OCI-LY3 (cell line): ENCODE measurements at regions not wholly inside any gene's neighbourhood (a gene's known extent, or its start where the extent isn't known, plus 50 kb on each side); places are given as distances from the start of the nearest gene placed in this dataset.

Experiments
- H2AFZ ChIP-seq: fragments of 200-600, 300-600 bp; shearing (Covaris generic); 2 replicates; pipeline ENCODE4 v1.6.0; 2014; ENCODE audit warnings: antibody characterized with exemption, low read depth, low read length
- H3K27ac ChIP-seq: fragments of 200-600, 300-600 bp; sonication (generic); 2 replicates; pipeline ENCODE4 v1.5.1; 2014; ENCODE audit warnings: mild to moderate bottlenecking, low read length, moderate library complexity, mixed read lengths
- H3K27me3 ChIP-seq: fragments of 200-600, 300-600 bp; sonication (generic); 2 replicates; pipeline ENCODE4 v1.6.1; 2014; ENCODE audit warnings: low read depth, low read length, mixed read lengths
- H3K36me3 ChIP-seq: fragments of 200-600, 300-600 bp; sonication (generic); replicated peaks from 2 replicates; pipeline ENCODE3; 2014; ENCODE audit warnings: low read depth, low read length, mixed read lengths
- H3K4me1 ChIP-seq: fragments of 300-600, 200-600 bp; sonication (generic); 2 replicates; pipeline ENCODE4 v1.6.1; 2014; ENCODE audit warnings: low read length, mixed read lengths
- H3K4me2 ChIP-seq: fragments of 200-600, 300-600 bp; sonication (generic); 2 replicates; pipeline ENCODE4 v1.6.1; 2014; ENCODE audit warnings: low read length, mixed read lengths
- H3K4me3 ChIP-seq: fragments of 300-600, 200-600 bp; sonication (generic); 2 replicates; pipeline ENCODE4 v1.5.1; 2014; ENCODE audit warnings: antibody characterized with exemption, mild to moderate bottlenecking, low read length, moderate library complexity
- H3K79me2 ChIP-seq: fragments of 300-600, 200-600 bp; shearing (Covaris generic); 2 replicates; pipeline ENCODE4 v1.6.1; 2014; ENCODE audit warnings: mild to moderate bottlenecking, low read length, mixed read lengths
- H3K9ac ChIP-seq: fragments of 300-600, 200-600 bp; shearing (Covaris generic); 2 replicates; pipeline ENCODE4 v1.6.0; 2014; ENCODE audit warnings: mild to moderate bottlenecking, low read length, moderate library complexity
- H3K9me3 ChIP-seq: fragments of 200-600, 300-600 bp; shearing (Covaris generic); 2 replicates; pipeline ENCODE4 v1.6.1; 2014; ENCODE audit warnings: low read length, mixed read lengths; ENCODE audit not compliant: insufficient read depth
- H4K20me1 ChIP-seq: fragments of 200-600, 300-600 bp; sonication (generic); 2 replicates; pipeline ENCODE4 v1.6.1; 2016; ENCODE audit warnings: low read length, mixed read lengths; ENCODE audit not compliant: insufficient read depth
- CTCF ChIP-seq: fragments of 200-600, 300-600 bp; sonication (generic); IDR thresholded peaks from 2 replicates; pipeline ENCODE4 v1.5.1; 2014; ENCODE audit warnings: antibody characterized with exemption, low read length, low read depth
- EZH2phosphoT487 ChIP-seq: fragments of 200-600 bp; shearing (Covaris generic); IDR thresholded peaks from 2 replicates; pipeline ENCODE4 v1.6.1; 2018; ENCODE audit warnings: antibody characterized with exemption, mixed run types, low read depth

GRCh38 chr2:104040771-104041170 is 813.1 kb upstream of the POU3F3 start:
- no peaks in the 10 kb centered on the region for H3K36me3 ChIP-seq
- no peaks in the 10 kb centered on the region for H3K4me1 ChIP-seq
- no peaks in the 10 kb centered on the region for H3K27me3 ChIP-seq
- H3K27ac ChIP-seq = no peak overlapping the region
- H2AFZ ChIP-seq = no peak overlapping the region
- no peak overlapping the region for H3K4me3 ChIP-seq
- TF ChIP-seq CTCF (no peak), EZH2phosphoT487 (no peak)
- no peaks in the 10 kb centered on the region for H3K9me3 ChIP-seq
- H4K20me1 ChIP-seq = no peaks in the 10 kb centered on the region
- no peak overlapping the region for H3K4me2 ChIP-seq
- H3K79me2 ChIP-seq = no peaks in the 10 kb centered on the region
- H3K9ac ChIP-seq = no peak overlapping the region

GRCh38 chr2:104041351-104041750 is 812.6 kb upstream of the POU3F3 start:
- Histone ChIP-seq H2AFZ (no peak overlapping the region), H3K36me3 (no peaks in the 10 kb centered on the region), H3K27ac (no peak overlapping the region), H3K4me2 (no peak overlapping the region), H3K4me1 (no peaks in the 10 kb centered on the region), H3K27me3 (no peaks in the 10 kb centered on the region), H3K79me2 (no peaks in the 10 kb centered on the region), H4K20me1 (no peaks in the 10 kb centered on the region), H3K9ac (no peak overlapping the region), H3K4me3 (no peak overlapping the region), H3K9me3 (no peaks in the 10 kb centered on the region)
- TF ChIP-seq EZH2phosphoT487 = no peak
- no peak for TF ChIP-seq CTCF

GRCh38 chr2:104043864-104044263 is 810.1 kb upstream of the POU3F3 start:
- H3K4me2 ChIP-seq = no peak overlapping the region
- no peaks in the 10 kb centered on the region for H3K79me2 ChIP-seq
- no peaks in the 10 kb centered on the region for H3K4me1 ChIP-seq
- H3K9ac ChIP-seq = no peak overlapping the region
- no peaks in the 10 kb centered on the region for H3K36me3 ChIP-seq
- H3K9me3 ChIP-seq = no peaks in the 10 kb centered on the region
- no peaks in the 10 kb centered on the region for H4K20me1 ChIP-seq
- H3K27ac ChIP-seq = no peak overlapping the region
- H3K27me3 ChIP-seq = no peaks in the 10 kb centered on the region
- no peak overlapping the region for H2AFZ ChIP-seq
- TF ChIP-seq CTCF (no peak), EZH2phosphoT487 (no peak)
- no peak overlapping the region for H3K4me3 ChIP-seq

DNA sequence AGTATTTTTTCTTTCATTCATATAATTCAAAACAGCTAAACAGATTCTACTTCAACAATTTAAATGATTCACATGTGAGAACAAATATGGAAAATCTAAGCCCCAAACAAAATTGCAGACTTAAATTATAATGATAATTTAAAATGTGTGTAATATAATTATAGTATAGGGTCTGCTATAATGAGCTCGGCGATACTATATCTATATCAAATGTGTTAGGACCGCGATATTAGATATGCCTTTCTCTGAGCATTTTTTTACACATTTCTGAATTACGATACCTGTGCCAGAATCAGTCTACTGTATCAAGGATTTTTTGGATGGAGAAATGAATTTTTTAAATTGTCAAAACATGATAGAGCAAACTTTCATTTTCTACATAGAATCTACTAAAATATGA is 808.8 kb upstream of the POU3F3 start:
- no peaks in the 10 kb centered on the region for H3K27me3 ChIP-seq
- no peak overlapping the region for H3K27ac ChIP-seq
- H3K4me2 ChIP-seq = no peak overlapping the region
- H3K9ac ChIP-seq = no peak overlapping the region
- TF ChIP-seq CTCF = no peak
- TF ChIP-seq EZH2phosphoT487 = no peak
- no peaks in the 10 kb centered on the region for H3K9me3 ChIP-seq
- H3K36me3 ChIP-seq = no peaks in the 10 kb centered on the region
- no peak overlapping the region for H2AFZ ChIP-seq
- H3K4me1 ChIP-seq = no peaks in the 10 kb centered on the region
- H3K4me3 ChIP-seq = no peak overlapping the region
- no peaks in the 10 kb centered on the region for H3K79me2 ChIP-seq
- H4K20me1 ChIP-seq = no peaks in the 10 kb centered on the region
